GM18499 (cell line): ENCODE measurements at regions not wholly inside any gene's neighbourhood (a gene's known extent, or its start where the extent isn't known, plus 50 kb on each side); places are given as distances from the start of the nearest gene placed in this dataset.

Experiments used
- ATAC-seq: cut with Tn5 transposase; IDR thresholded peaks from one replicate; pipeline ENCODE4 v1.9.1; 2021; ENCODE audit warnings: moderate number of reproducible peaks; ENCODE audit not compliant: insufficient read depth, unreplicated experiment

GRCh38 chr4:60759518-60760245, 440.4 kb upstream of the ADGRL3 start:
- ATAC-seq, result no peak

GRCh38 chr4:60780874-60781273, 419.3 kb upstream of the ADGRL3 start:
- ATAC-seq, result no peak

GRCh38 chr4:60790608-60791007, 409.5 kb upstream of the ADGRL3 start:
- no peak for ATAC-seq

- no peak for ATAC-seq
These were observed 405.8 kb upstream of the ADGRL3 start for GRCh38 chr4:60794372-60794771.

GRCh38 chr4:60799214-60799613, 400.9 kb upstream of the ADGRL3 start:
- ATAC-seq, result no peak

- no peak for ATAC-seq
These were observed 399.4 kb upstream of the ADGRL3 start for GRCh38 chr4:60800701-60801100.

- no peak for ATAC-seq
These were observed 394.4 kb upstream of the ADGRL3 start for GRCh38 chr4:60805500-60806313.

GRCh38 chr4:60808726-60809485, 391.2 kb upstream of the ADGRL3 start:
- ATAC-seq, result no peak

- no peak for ATAC-seq
These were observed 390.7 kb upstream of the ADGRL3 start for GRCh38 chr4:60809486-60809800.

GRCh38 chr4:60812811-60813210, 387.3 kb upstream of the ADGRL3 start:
- no peak for ATAC-seq

GRCh38 chr4:60814549-60814948, 385.6 kb upstream of the ADGRL3 start:
- no peak for ATAC-seq

- no peak for ATAC-seq
These were observed 382.5 kb upstream of the ADGRL3 start for GRCh38 chr4:60817609-60818008.

GRCh38 chr4:60822986-60823385, 377.1 kb upstream of the ADGRL3 start:
- ATAC-seq, result no peak

GRCh38 chr4:60840020-60840419, 360.1 kb upstream of the ADGRL3 start:
- ATAC-seq, result no peak

GRCh38 chr4:60846678-60847077, 353.4 kb upstream of the ADGRL3 start:
- no peak for ATAC-seq

- ATAC-seq, result no peak
These were observed 352.5 kb upstream of the ADGRL3 start for GRCh38 chr4:60847614-60848013.

GRCh38 chr4:60857130-60857753, 342.9 kb upstream of the ADGRL3 start:
- ATAC-seq, result no peak

- no peak for ATAC-seq
These were observed 336.7 kb upstream of the ADGRL3 start for GRCh38 chr4:60863442-60863841.

- no peak for ATAC-seq
These were observed 334.9 kb upstream of the ADGRL3 start for GRCh38 chr4:60865273-60865672.

GRCh38 chr4:60868232-60868960, 331.7 kb upstream of the ADGRL3 start:
- no peak for ATAC-seq
